Vagina (tissue), 2 donors: ENCODE measurements at regions not wholly inside any gene's neighbourhood (a gene's known extent, or its start where the extent isn't known, plus 50 kb on each side); places are given as distances from the start of the nearest gene placed in this dataset.

Experiments used
- POLR2A ChIP-seq, 2 donors: fragments of 450-650 bp; IDR thresholded peaks; one replicate each; pipeline ENCODE4 v1.6.1; 2017; ENCODE audit warnings: antibody characterized with exemption in 2 of 2, mild to moderate bottlenecking in 2 of 2, moderate library complexity in 2 of 2
- TF ChIP-seq, protein P1 (sequence below), 3 experiments: fragments of 450-650 bp in 2 of 3; fragments of 200-600 bp in 1 of 3; sonication (generic) in 1 of 3; IDR thresholded peaks; one replicate each; pipeline ENCODE4 v1.5.1; 2017 to 2019; ENCODE audit warnings: antibody characterized with exemption in 3 of 3, mild to moderate bottlenecking in 2 of 3, moderate library complexity in 2 of 3

- TF ChIP-seq, protein P1, sequence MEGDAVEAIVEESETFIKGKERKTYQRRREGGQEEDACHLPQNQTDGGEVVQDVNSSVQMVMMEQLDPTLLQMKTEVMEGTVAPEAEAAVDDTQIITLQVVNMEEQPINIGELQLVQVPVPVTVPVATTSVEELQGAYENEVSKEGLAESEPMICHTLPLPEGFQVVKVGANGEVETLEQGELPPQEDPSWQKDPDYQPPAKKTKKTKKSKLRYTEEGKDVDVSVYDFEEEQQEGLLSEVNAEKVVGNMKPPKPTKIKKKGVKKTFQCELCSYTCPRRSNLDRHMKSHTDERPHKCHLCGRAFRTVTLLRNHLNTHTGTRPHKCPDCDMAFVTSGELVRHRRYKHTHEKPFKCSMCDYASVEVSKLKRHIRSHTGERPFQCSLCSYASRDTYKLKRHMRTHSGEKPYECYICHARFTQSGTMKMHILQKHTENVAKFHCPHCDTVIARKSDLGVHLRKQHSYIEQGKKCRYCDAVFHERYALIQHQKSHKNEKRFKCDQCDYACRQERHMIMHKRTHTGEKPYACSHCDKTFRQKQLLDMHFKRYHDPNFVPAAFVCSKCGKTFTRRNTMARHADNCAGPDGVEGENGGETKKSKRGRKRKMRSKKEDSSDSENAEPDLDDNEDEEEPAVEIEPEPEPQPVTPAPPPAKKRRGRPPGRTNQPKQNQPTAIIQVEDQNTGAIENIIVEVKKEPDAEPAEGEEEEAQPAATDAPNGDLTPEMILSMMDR (IDR thresholded peaks at IDR 0.05), result no peak
- no peak for TF ChIP-seq POLR2A (IDR thresholded peaks at IDR 0.05)
Measured at GRCh38 chr5:103883143-103883542, 320.6 kb upstream of the NUDT12 start.
